Stimulated activated CD8-positive, alpha-beta memory T cell treated with anti-CD3 and anti-CD28 coated beads, Interleukin-2, amount 100 ng/mL, for 48 hours (primary cell): ENCODE measurements at regions not wholly inside any gene's neighbourhood (a gene's known extent, or its start where the extent isn't known, plus 50 kb on each side); places are given as distances from the start of the nearest gene placed in this dataset.
"Not testable (repeated sequence)": the region's sequence is repeated elsewhere in the genome, so short reads cannot be mapped to it uniquely, and the experiment has no call there.

Source experiments
- DNase-seq, 2 donors: peaks; one replicate each; pipeline ENCODE4 v3.0.0-alpha.2; 2020; ENCODE audit warnings: low read depth in 2 of 2

DNA sequence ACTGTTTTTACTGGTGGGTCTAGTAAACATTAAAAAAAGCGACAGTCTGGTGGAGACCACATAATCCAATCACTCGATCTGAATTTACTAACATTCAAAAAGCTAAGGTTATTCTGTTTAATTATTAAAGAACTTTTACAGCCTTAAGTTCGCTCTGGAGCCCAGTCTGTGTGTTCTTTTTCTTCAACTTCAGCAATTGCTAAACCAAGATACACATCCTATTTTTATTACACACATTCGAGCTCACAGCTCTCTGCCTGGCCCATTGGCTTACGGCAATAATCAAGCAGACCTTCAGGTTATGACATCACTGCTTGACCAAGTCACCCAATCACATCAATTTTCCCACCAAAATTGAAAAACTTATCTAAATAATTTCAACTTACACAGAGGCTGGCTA is 57.4 kb upstream of the PRSS16 start:
- no peak for DNase-seq

DNA sequence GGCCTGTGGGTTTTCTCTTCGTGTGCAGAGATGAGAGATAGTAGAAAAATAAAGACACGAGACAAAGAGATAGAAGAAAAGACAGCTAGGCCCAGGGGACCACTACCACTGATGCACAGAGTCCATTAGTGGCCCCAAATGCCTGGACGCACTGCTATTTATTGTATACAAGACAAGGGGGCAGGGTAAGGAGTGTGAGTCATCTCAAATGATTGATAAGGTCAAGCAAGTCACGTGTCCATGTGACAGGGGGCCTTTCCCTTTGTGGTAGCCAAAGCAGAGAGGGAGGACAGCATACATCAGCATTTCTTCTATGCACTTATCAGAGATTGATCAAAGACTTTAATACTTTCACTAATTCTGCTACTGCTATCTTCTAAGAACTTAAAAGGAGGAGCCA is 53.0 kb upstream of the PRSS16 start:
- DNase-seq: not testable (repeated sequence)

DNA sequence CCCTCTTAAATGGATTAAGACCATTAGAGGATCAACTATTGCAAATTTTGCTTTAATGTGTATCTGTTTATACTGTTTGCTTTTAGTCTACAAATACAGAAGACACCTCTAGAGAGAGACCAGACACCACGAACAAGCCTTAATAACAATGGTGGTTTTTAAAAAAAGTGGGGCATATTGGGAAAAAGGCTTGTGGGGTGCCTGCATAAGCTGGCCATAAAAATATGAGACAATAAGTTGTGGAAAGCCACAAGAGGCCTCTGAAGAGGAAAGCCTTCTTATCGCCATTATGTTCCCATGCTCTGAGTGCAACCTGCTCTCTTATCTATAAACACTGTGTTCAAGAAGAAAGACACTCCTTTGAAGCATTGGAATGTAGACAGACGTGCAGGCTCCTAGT is 52.0 kb upstream of the PRSS16 start:
- DNase-seq: not testable (repeated sequence)
